Activated CD4-positive, alpha-beta memory T cell treated with anti-CD3 and anti-CD28 coated beads for 36 hours (primary cell): ENCODE measurements at regions not wholly inside any gene's neighbourhood (a gene's known extent, or its start where the extent isn't known, plus 50 kb on each side); places are given as distances from the start of the nearest gene placed in this dataset.
"Not testable (repeated sequence)": the region's sequence is repeated elsewhere in the genome, so short reads cannot be mapped to it uniquely, and the experiment has no call there.

Source experiments
- CTCF ChIA-PET: fragments of 350-600 bp; sonication (Branson Sonifier 250); formaldehyde crosslinking; loops from one replicate; lab custom pipeline; 2021; ENCODE audit warnings: antibody characterized with exemption, inconsistent platforms; lab: Charles Lee
- POLR2A ChIA-PET: fragments of 350-600 bp; sonication (Branson Sonifier 250); formaldehyde crosslinking; loops from one replicate; lab custom pipeline; 2021; ENCODE audit warnings: antibody characterized with exemption; lab: Charles Lee
- DNase-seq: peaks from one replicate; pipeline ENCODE4 v3.0.0-alpha.2; 2020
- H3K27ac Mint-ChIP-seq: one replicate; pipeline ENCODE4 v1.8.0; 2021; ENCODE audit warnings: mixed read lengths
- H3K27me3 Mint-ChIP-seq: one replicate; pipeline ENCODE4 v1.8.0; 2021; ENCODE audit warnings: mixed read lengths
- H3K36me3 Mint-ChIP-seq: one replicate; pipeline ENCODE4 v1.8.0; 2021; ENCODE audit warnings: mixed read lengths
- H3K4me1 Mint-ChIP-seq: one replicate; pipeline ENCODE4 v1.8.0; 2021; ENCODE audit warnings: low read depth, mixed read lengths
- H3K4me3 Mint-ChIP-seq: one replicate; pipeline ENCODE4 v1.8.0; 2021; ENCODE audit warnings: mild to moderate bottlenecking, mixed read lengths
- H3K9me3 Mint-ChIP-seq: one replicate; pipeline ENCODE4 v1.8.0; 2021; ENCODE audit warnings: mixed read lengths
- intact Hi-C: fragments of 100-400 bp; cut with micrococcal nuclease; formaldehyde crosslinking; loops from one replicate; pipeline ENCODE4 v1.15.1; 2023

- intact Hi-C loops: no loop called here
- H3K9me3 Mint-ChIP-seq: no peaks in the 10 kb centered on the region
- H3K36me3 Mint-ChIP-seq: no peaks in the 10 kb centered on the region
- no peaks in the 10 kb centered on the region for H3K27me3 Mint-ChIP-seq
- no peaks in the 10 kb centered on the region for H3K4me1 Mint-ChIP-seq
- no peak for DNase-seq
- H3K4me3 Mint-ChIP-seq: no peak overlapping the region
- ChIA-PET POLR2A (no interaction called here), CTCF (no interaction called here)
- H3K27ac Mint-ChIP-seq: no peak overlapping the region
Measured at GRCh38 chr2:180705551-180705950, 274.9 kb upstream of the UBE2E3 start.

- H3K4me3 Mint-ChIP-seq: no peak overlapping the region
- no peaks in the 10 kb centered on the region for H3K36me3 Mint-ChIP-seq
- no peaks in the 10 kb centered on the region for H3K9me3 Mint-ChIP-seq
- no peaks in the 10 kb centered on the region for H3K4me1 Mint-ChIP-seq
- POLR2A ChIA-PET: no interaction called here
- intact Hi-C loops: no loop called here
- H3K27me3 Mint-ChIP-seq: no peaks in the 10 kb centered on the region
- no peak overlapping the region for H3K27ac Mint-ChIP-seq
- DNase-seq: no peak
- CTCF ChIA-PET: no interaction called here
Measured at GRCh38 chr2:180705122-180705521, 275.3 kb upstream of the UBE2E3 start.

- no peaks in the 10 kb centered on the region for H3K36me3 Mint-ChIP-seq
- POLR2A ChIA-PET: no interaction called here
- H3K4me3 Mint-ChIP-seq: no peak overlapping the region
- DNase-seq: no peak
- no peaks in the 10 kb centered on the region for H3K4me1 Mint-ChIP-seq
- no peaks in the 10 kb centered on the region for H3K9me3 Mint-ChIP-seq
- CTCF ChIA-PET: no interaction called here
- intact Hi-C loops: no loop called here
- H3K27ac Mint-ChIP-seq: no peak overlapping the region
- no peaks in the 10 kb centered on the region for H3K27me3 Mint-ChIP-seq
Measured at GRCh38 chr2:180699657-180700361, 280.6 kb upstream of the UBE2E3 start.

- H3K4me3 Mint-ChIP-seq: no peak overlapping the region
- no peak overlapping the region for H3K27ac Mint-ChIP-seq
- H3K4me1 Mint-ChIP-seq: no peaks in the 10 kb centered on the region
- intact Hi-C loops: no loop called here
- no peaks in the 10 kb centered on the region for H3K9me3 Mint-ChIP-seq
- no peaks in the 10 kb centered on the region for H3K27me3 Mint-ChIP-seq
- DNase-seq: no peak
- ChIA-PET CTCF (no interaction called here), POLR2A (no interaction called here)
- no peaks in the 10 kb centered on the region for H3K36me3 Mint-ChIP-seq
Measured at GRCh38 chr2:180698668-180699067, 281.7 kb upstream of the UBE2E3 start.

GRCh38 chr2:180695586-180696401 lies 284.6 kb upstream of the UBE2E3 start:
- intact Hi-C loops: no loop called here
- no peaks in the 10 kb centered on the region for H3K36me3 Mint-ChIP-seq
- H3K27ac Mint-ChIP-seq: no peak overlapping the region
- no peak overlapping the region for H3K4me3 Mint-ChIP-seq
- ChIA-PET POLR2A (no interaction called here), CTCF (no interaction called here)
- no peaks in the 10 kb centered on the region for H3K9me3 Mint-ChIP-seq
- DNase-seq: no peak
- H3K4me1 Mint-ChIP-seq: no peaks in the 10 kb centered on the region
- no peaks in the 10 kb centered on the region for H3K27me3 Mint-ChIP-seq

GRCh38 chr2:180694445-180695421 lies 285.7 kb upstream of the UBE2E3 start:
- no peaks in the 10 kb centered on the region for H3K9me3 Mint-ChIP-seq

GRCh38 chr2:180692322-180692721 lies 288.1 kb upstream of the UBE2E3 start:
- intact Hi-C loops: no loop called here
- ChIA-PET CTCF (no interaction called here), POLR2A (no interaction called here)
- Mint-ChIP-seq H3K9me3 (no peaks in the 10 kb centered on the region), H3K27ac (no peak overlapping the region), H3K4me1 (no peaks in the 10 kb centered on the region), H3K4me3 (no peak overlapping the region), H3K36me3 (no peaks in the 10 kb centered on the region), H3K27me3 (no peaks in the 10 kb centered on the region)
- DNase-seq: no peak

More at GRCh38 chr2:180694445-180695421, 285.7 kb upstream of the UBE2E3 start:
- POLR2A ChIA-PET: no interaction called here
- no peak overlapping the region for H3K4me3 Mint-ChIP-seq
- no peaks in the 10 kb centered on the region for H3K36me3 Mint-ChIP-seq
- H3K4me1 Mint-ChIP-seq: no peaks in the 10 kb centered on the region
- no peak overlapping the region for H3K27ac Mint-ChIP-seq
- intact Hi-C loops: no loop called here
- no peak for DNase-seq
- CTCF ChIA-PET: no interaction called here
- H3K27me3 Mint-ChIP-seq: no peaks in the 10 kb centered on the region

GRCh38 chr2:180691855-180692223 lies 288.6 kb upstream of the UBE2E3 start:
- DNase-seq, H3K4me3 Mint-ChIP-seq, intact Hi-C loops, H3K27me3 Mint-ChIP-seq, H3K27ac Mint-ChIP-seq, POLR2A ChIA-PET, H3K36me3 Mint-ChIP-seq, CTCF ChIA-PET, H3K9me3 Mint-ChIP-seq, H3K4me1 Mint-ChIP-seq: not testable (repeated sequence)

- H3K4me1 Mint-ChIP-seq, DNase-seq, H3K36me3 Mint-ChIP-seq, H3K4me3 Mint-ChIP-seq, H3K9me3 Mint-ChIP-seq, H3K27me3 Mint-ChIP-seq, POLR2A ChIA-PET, CTCF ChIA-PET, intact Hi-C loops, H3K27ac Mint-ChIP-seq: not testable (repeated sequence)
Measured at GRCh38 chr2:180691186-180691854, 289.1 kb upstream of the UBE2E3 start.

GRCh38 chr2:180690611-180691010 lies 289.8 kb upstream of the UBE2E3 start:
- Mint-ChIP-seq H3K27ac (no peak overlapping the region), H3K9me3 (no peaks in the 10 kb centered on the region), H3K4me3 (no peak overlapping the region), H3K4me1 (no peaks in the 10 kb centered on the region), H3K36me3 (no peaks in the 10 kb centered on the region), H3K27me3 (no peaks in the 10 kb centered on the region)
- intact Hi-C loops: no loop called here
- ChIA-PET POLR2A (no interaction called here), CTCF (no interaction called here)
- DNase-seq: no peak

- ChIA-PET POLR2A (no interaction called here), CTCF (no interaction called here)
- Mint-ChIP-seq H3K9me3 (no peaks in the 10 kb centered on the region), H3K4me1 (no peaks in the 10 kb centered on the region), H3K4me3 (no peak overlapping the region), H3K36me3 (no peaks in the 10 kb centered on the region), H3K27ac (no peak overlapping the region), H3K27me3 (peaks cover 5% of the 10 kb centered on the region)
- no peak for DNase-seq
- intact Hi-C loops: no loop called here
Measured at GRCh38 chr2:180682871-180683270, 297.5 kb upstream of the UBE2E3 start.

GRCh38 chr2:180679693-180680092 lies 300.7 kb upstream of the UBE2E3 start:
- CTCF ChIA-PET: interaction anchor here (0.6 kb wide), 1 partner anchor 258 kb away, joined by 4 read pairs; no protein-coding TSS in a partner anchor

More at GRCh38 chr2:180679693-180680092, 300.7 kb upstream of the UBE2E3 start:
- H3K36me3 Mint-ChIP-seq: no peaks in the 10 kb centered on the region
- H3K9me3 Mint-ChIP-seq: no peaks in the 10 kb centered on the region
- no peak for DNase-seq
- no peak overlapping the region for H3K27ac Mint-ChIP-seq
- no peaks in the 10 kb centered on the region for H3K4me1 Mint-ChIP-seq
- H3K27me3 Mint-ChIP-seq: peaks cover 6% of the 10 kb centered on the region
- POLR2A ChIA-PET: no interaction called here
- intact Hi-C loops: no loop called here
- no peak overlapping the region for H3K4me3 Mint-ChIP-seq
